ENCODE measurements at regions not wholly inside any gene's neighbourhood (a gene's known extent, or its start where the extent isn't known, plus 50 kb on each side); places are given as distances from the start of the nearest gene placed in this dataset.

DNA sequence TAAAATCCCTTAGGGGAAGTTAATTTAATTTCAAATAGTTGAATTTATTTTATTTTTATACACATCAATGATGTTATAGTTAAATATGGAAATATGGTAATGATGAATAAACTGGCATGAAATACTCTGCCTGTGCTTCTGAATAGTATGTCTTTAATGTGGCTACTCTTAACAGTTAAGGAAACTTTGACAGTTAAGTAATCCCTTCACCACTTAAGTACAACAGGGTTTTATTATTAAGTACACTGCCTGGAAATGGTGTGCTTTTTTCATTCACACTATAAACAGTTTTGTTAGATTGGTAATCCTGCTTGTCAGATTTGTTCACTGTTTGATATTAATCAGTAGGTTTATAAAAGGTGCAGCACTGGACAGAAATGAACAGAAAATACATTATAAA, 412.0 kb upstream of the ZEB2 start (continued):
- TF ChIP-seq PBX3 (CRISPR knock-in tag; IDR thresholded peaks at IDR 0.05) (no peak), BCL11A (tag by site-specific recombination; IDR thresholded peaks at IDR 0.05; ENCODE audit: low read depth) (no peak), KLF1 (tag by site-specific recombination; IDR thresholded peaks at IDR 0.05) (no peak), ZNF214 (tag by site-specific recombination; IDR thresholded peaks at IDR 0.05; ENCODE audit: borderline replicate concordance) (no peak)

- no peak overlapping the region for H3K4me3 ChIP-seq (ENCODE audit: low read depth, low read length)
- ChIA-PET POLR2A (no interaction called here), CTCF (no interaction called here)
- TF ChIP-seq ZNF521 (tag by site-specific recombination; IDR thresholded peaks at IDR 0.05) (no peak), ZNF202 (tag by site-specific recombination; IDR thresholded peaks at IDR 0.05; ENCODE audit: borderline replicate concordance) (no peak), ZNF48 (tag by site-specific recombination; IDR thresholded peaks at IDR 0.05) (no peak)
- H3K27ac ChIP-seq (ENCODE audit: extremely low read depth, low read depth, low read length), result no peak overlapping the region
- no peaks in the 10 kb centered on the region for H3K4me1 ChIP-seq (ENCODE audit: control insufficient read depth, insufficient read depth, low read length)
- H3K9me3 ChIP-seq (ENCODE audit: control insufficient read depth, insufficient read depth, low read depth, low read length), result no peaks in the 10 kb centered on the region
- H3K36me3 ChIP-seq (ENCODE audit: control insufficient read depth in 2 of 2, insufficient read depth in 1 of 2, low read length in 2 of 2), result no peaks in the 10 kb centered on the region
Observed at GRCh38 chr2:144931480-144931879, 411.6 kb upstream of the ZEB2 start.

GRCh38 chr2:144927429-144927828, 407.5 kb upstream of the ZEB2 start:
- H3K27ac ChIP-seq (ENCODE audit: extremely low read depth, low read depth, low read length), result no peak overlapping the region
- H3K9me3 ChIP-seq (ENCODE audit: control insufficient read depth, insufficient read depth, low read depth, low read length), result no peaks in the 10 kb centered on the region
- H3K4me3 ChIP-seq (ENCODE audit: low read depth, low read length), result no peak overlapping the region
- H3K4me1 ChIP-seq (ENCODE audit: control insufficient read depth, insufficient read depth, low read length), result no peaks in the 10 kb centered on the region
- TF ChIP-seq ZIC2 (tag by site-specific recombination; IDR thresholded peaks at IDR 0.05) (no peak), ZSCAN18 (tag by site-specific recombination; IDR thresholded peaks at IDR 0.05) (no peak), ZNF350 (tag by site-specific recombination; IDR thresholded peaks at IDR 0.05) (no peak), ZNF571 (tag by site-specific recombination; IDR thresholded peaks at IDR 0.05) (no peak), KLF9 (tag by site-specific recombination; IDR thresholded peaks at IDR 0.05; ENCODE audit: low read depth) (no peak), HOXC10 (CRISPR knock-in tag; IDR thresholded peaks at IDR 0.05) (no peak), ZNF37A (tag by site-specific recombination; IDR thresholded peaks at IDR 0.05) (no peak), ZNF174 (tag by site-specific recombination; IDR thresholded peaks at IDR 0.05) (no peak), OVOL3 (tag by site-specific recombination; IDR thresholded peaks at IDR 0.05) (no peak), ZNF48 (tag by site-specific recombination; IDR thresholded peaks at IDR 0.05) (no peak), BCL11A (tag by site-specific recombination; IDR thresholded peaks at IDR 0.05; ENCODE audit: low read depth) (no peak), ZNF777 (tag by site-specific recombination; IDR thresholded peaks at IDR 0.05; ENCODE audit: borderline replicate concordance) (no peak), ZNF394 (tag by site-specific recombination; IDR thresholded peaks at IDR 0.05; ENCODE audit: borderline replicate concordance) (no peak), ZNF701 (tag by site-specific recombination; IDR thresholded peaks at IDR 0.05) (no peak), GLI4 (tag by site-specific recombination; IDR thresholded peaks at IDR 0.05) (no peak), MZF1 (tag by site-specific recombination; IDR thresholded peaks at IDR 0.05; ENCODE audit: borderline replicate concordance) (no peak)
- CTCF ChIA-PET, result no interaction called here
- no peaks in the 10 kb centered on the region for H3K36me3 ChIP-seq (ENCODE audit: control insufficient read depth in 2 of 2, insufficient read depth in 1 of 2, low read length in 2 of 2)
- POLR2A ChIA-PET, result no interaction called here

Measured in HEK293 (cell line).